ENCODE measurements at regions not wholly inside any gene's neighbourhood (a gene's known extent, or its start where the extent isn't known, plus 50 kb on each side); places are given as distances from the start of the nearest gene placed in this dataset.
"Not testable (repeated sequence)": the region's sequence is repeated elsewhere in the genome, so short reads cannot be mapped to it uniquely, and the experiment has no call there.

DNA sequence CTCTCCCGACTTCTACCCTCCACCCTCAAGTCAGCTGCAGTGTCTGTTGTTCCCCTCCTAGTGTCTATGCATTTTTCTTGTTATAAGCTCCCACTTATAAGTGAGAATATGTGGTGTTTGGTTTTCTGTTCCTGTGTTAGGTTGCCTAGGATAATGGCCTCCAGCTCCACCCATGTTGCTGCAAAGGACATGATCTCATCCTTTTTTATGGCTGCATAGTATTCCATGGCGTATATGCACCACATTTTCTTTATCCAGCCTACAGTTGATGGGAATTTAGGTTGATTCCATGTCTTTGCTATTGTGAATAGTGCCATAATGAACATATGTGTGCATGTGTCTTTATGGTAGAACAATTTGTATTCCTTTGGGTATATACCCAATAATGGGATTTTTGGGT lies 80.7 kb downstream of the SPTSSA start:
- in situ Hi-C loops (cut with HindIII; ENCODE audit: low sequenced_read_pairs); H3K4me3 ChIP-seq (ENCODE audit: low read depth, low read length); DNase-seq (ENCODE audit: low read depth): not testable (repeated sequence)

DNA sequence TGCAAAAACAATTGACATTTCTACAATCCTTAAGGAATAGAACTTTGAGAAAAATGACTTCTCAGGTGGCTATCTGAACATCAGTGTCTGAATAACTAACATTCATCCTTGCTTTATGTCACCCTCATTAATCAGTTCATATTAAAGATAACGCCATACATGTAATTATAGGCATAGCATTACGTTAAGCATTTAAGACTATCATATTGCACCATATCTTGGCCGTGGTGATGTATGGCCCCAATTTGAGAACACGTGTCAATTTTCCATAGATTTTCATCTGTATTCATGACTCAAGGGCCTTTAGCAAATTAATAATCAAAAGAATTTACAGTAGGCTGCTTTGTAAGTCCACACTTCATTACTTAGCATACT lies 81.6 kb downstream of the SPTSSA start:
- no peak overlapping the region for H3K4me3 ChIP-seq (ENCODE audit: low read depth, low read length)
- TF ChIP-seq, protein P1, sequence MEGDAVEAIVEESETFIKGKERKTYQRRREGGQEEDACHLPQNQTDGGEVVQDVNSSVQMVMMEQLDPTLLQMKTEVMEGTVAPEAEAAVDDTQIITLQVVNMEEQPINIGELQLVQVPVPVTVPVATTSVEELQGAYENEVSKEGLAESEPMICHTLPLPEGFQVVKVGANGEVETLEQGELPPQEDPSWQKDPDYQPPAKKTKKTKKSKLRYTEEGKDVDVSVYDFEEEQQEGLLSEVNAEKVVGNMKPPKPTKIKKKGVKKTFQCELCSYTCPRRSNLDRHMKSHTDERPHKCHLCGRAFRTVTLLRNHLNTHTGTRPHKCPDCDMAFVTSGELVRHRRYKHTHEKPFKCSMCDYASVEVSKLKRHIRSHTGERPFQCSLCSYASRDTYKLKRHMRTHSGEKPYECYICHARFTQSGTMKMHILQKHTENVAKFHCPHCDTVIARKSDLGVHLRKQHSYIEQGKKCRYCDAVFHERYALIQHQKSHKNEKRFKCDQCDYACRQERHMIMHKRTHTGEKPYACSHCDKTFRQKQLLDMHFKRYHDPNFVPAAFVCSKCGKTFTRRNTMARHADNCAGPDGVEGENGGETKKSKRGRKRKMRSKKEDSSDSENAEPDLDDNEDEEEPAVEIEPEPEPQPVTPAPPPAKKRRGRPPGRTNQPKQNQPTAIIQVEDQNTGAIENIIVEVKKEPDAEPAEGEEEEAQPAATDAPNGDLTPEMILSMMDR (IDR thresholded peaks at IDR 0.05; ENCODE audit: low read depth, low read length, missing control alignments), result no peak
- in situ Hi-C loops (cut with HindIII; ENCODE audit: low sequenced_read_pairs), result no loop called here
- DNase-seq (ENCODE audit: low read depth), result no peak

DNA sequence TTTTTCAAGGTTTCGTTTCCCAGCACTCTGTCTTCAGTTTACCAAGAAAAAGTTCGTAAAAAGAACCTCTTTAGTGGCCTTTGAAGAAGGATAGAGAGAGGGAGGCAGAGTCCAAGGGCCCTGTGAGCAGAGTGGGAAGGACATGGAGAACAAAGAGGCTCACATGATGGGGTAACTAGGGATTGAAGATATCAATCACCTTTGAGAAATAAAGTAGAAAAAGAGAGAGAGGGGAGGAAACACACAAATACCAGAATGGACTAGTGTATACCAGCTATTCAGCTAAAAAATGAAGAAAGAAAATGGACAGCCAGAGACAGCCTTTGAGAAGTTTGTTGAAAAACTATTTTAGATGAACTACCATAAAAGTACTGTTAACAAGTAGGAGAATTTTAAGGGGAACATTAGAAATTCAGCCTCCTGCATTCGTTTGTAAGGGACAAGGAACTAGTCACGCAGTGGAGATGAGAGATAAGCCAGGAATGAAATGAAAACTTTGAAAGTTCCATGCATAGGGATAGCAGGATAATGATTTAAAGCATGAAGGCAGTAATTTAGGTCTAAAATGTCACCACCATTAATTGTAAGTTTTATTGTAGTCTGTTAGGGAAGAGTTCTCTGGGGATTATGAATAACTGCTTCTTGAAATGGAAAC lies 82.1 kb downstream of the SPTSSA start:
- in situ Hi-C loops (cut with HindIII; ENCODE audit: low sequenced_read_pairs), result no loop called here
- H3K4me3 ChIP-seq (ENCODE audit: low read depth, low read length), result no peak overlapping the region
- TF ChIP-seq, protein P1 (IDR thresholded peaks at IDR 0.05; ENCODE audit: low read depth, low read length, missing control alignments), result no peak
- DNase-seq (ENCODE audit: low read depth), result no peak

DNA sequence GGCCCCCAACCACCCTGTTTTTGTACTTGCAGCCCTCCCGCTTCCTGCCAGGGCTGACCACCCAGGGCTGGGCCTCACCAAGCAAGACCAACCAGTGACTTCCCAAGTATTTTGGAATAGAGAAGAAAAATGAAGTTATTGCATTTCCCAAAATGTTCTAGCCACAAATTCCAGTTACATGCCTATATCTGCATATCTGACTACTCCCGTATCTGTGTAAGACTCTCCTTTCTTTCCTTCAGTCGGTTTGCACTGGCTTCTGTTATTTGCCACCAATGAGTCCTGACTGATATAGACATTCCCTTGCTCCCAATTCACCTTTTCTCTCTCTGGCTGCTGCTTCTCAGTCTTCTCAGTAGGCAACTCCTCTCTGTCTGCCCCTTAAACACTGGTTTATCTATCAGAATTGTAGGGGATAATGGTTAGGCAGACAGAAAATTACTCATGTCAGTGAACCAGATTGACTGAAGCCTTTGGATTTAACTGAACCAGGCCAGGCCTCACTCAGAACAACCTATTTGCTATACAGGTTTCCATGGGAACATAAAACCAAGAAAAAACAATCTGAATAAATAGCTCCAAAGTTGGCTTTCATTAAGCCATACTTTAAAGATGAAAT lies 85.3 kb downstream of the SPTSSA start:
- no peak for DNase-seq (ENCODE audit: low read depth)
- TF ChIP-seq, protein P1 (IDR thresholded peaks at IDR 0.05; ENCODE audit: low read depth, low read length, missing control alignments), result no peak
- no peak overlapping the region for H3K4me3 ChIP-seq (ENCODE audit: low read depth, low read length)
- in situ Hi-C loops (cut with HindIII; ENCODE audit: low sequenced_read_pairs), result no loop called here

DNA sequence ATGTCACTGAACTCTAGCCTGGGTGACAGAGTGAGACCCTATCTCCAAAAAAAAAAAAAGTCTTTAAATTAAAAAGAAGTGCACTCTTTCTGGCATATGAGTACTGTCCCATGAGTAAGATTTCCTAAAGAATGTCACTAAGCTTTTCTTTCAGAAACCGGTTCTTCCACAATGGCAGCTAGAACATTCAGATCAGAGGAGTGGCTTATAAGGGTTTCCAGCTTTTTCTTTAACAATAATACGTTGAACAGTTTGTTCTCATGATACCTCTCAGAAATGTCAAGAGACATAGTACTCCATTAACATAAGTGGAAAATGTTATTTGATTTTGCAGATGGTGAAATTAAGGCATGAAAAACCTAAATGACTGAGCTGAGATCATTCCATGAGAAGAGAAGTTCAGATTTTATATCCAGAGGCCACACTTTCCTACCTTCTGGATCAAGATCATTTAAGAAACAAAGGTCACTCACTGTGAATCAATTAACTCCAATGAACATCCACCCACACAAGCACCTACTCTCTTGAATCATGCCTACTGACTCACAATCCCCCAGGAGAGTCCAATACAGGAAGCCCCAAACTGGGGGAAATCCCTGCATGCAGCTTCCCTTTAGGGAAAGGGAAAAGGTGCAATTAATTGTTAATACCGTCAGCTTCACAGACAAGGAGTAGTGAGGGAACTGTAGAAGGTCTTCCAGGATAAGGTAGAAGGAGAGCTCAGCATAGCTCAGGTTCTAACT lies 86.9 kb downstream of the SPTSSA start:
- in situ Hi-C loops (cut with HindIII; ENCODE audit: low sequenced_read_pairs), result no loop called here
- no peak overlapping the region for H3K4me3 ChIP-seq (ENCODE audit: low read depth, low read length)
- no peak for DNase-seq (ENCODE audit: low read depth)
- TF ChIP-seq, protein P1 (IDR thresholded peaks at IDR 0.05; ENCODE audit: low read depth, low read length, missing control alignments), result no peak

DNA sequence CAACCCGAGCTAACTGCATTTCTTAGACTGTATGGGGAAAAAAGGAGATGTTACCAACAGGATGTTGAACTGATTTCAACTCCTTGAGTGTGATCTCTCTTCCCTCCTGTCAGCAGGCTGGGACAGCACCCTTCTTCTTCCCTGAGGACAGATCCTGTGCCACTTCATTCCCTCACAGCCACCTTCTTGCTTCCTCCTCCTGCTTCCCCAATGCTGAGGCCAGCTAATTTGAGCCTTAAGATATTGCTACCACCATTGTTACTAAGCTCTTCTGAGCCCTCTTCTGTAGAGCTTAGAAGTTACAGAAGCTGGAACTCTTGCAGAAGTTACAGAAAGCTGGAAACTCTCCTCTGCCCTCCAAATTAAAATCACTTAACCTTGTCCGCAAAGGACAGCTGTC lies 88.8 kb downstream of the SPTSSA start:
- H3K4me3 ChIP-seq (ENCODE audit: low read depth, low read length), result no peak overlapping the region
- in situ Hi-C loops (cut with HindIII; ENCODE audit: low sequenced_read_pairs), result no loop called here
- no peak for DNase-seq (ENCODE audit: low read depth)
- TF ChIP-seq, protein P1 (IDR thresholded peaks at IDR 0.05; ENCODE audit: low read depth, low read length, missing control alignments), result no peak

DNA sequence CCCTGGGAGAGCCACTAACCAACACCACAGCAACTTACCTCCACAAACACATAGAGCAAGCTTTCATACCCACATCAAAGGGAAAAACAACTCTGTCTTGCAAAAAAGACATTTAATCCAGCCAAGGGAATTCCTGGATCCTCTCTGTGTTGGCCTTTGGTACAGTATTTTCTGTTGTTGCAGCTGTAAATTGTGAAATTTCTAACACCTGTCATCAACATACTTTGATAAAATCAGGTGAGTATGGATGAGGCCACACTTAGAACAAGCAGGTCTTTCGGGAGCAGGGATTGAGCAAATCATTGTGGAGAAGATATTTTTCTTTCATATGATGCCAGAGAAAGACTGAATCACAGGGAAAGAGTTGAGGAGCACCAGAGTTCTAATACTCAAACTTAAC lies 89.3 kb downstream of the SPTSSA start:
- in situ Hi-C loops (cut with HindIII; ENCODE audit: low sequenced_read_pairs), result no loop called here
- TF ChIP-seq, protein P1 (IDR thresholded peaks at IDR 0.05; ENCODE audit: low read depth, low read length, missing control alignments), result no peak
- H3K4me3 ChIP-seq (ENCODE audit: low read depth, low read length), result no peak overlapping the region
- DNase-seq (ENCODE audit: low read depth), result no peak
